GM06990 (cell line): ENCODE measurements at regions not wholly inside any gene's neighbourhood (a gene's known extent, or its start where the extent isn't known, plus 50 kb on each side); places are given as distances from the start of the nearest gene placed in this dataset.

Source experiments
- DNase-seq: peaks from one replicate; pipeline ENCODE4 v3.0.0-alpha.2; 2011; ENCODE audit not compliant: insufficient read length; ENCODE audit errors: extremely low read depth
- H3K27me3 ChIP-seq: replicated peaks from 2 replicates; pipeline ENCODE4 v1.6.0; 2011; ENCODE audit warnings: low read length; ENCODE audit not compliant: control insufficient read depth, insufficient read depth
- H3K36me3 ChIP-seq: 2 replicates; pipeline ENCODE4 v1.5.1; 2011; ENCODE audit warnings: low read length; ENCODE audit not compliant: control insufficient read depth, insufficient read depth
- H3K4me3 ChIP-seq: replicated peaks from 2 replicates; pipeline ENCODE4 v1.5.1; 2011; ENCODE audit warnings: low read depth, mild to moderate bottlenecking, control low read depth, low read length
- CTCF ChIP-seq: IDR thresholded peaks from 2 replicates; pipeline ENCODE4 v1.5.1; 2011; ENCODE audit warnings: low read length, control low read depth, mild to moderate bottlenecking, inconsistent platforms; ENCODE audit not compliant: insufficient read depth, poor library complexity, severe bottlenecking

- Histone ChIP-seq H3K27me3 (no peaks in the 10 kb centered on the region; the same call in 1 of the 2 replicates), H3K4me3 (no peak overlapping the region), H3K36me3 (no peaks in the 10 kb centered on the region)
- DNase-seq, result no peak
- no peak for TF ChIP-seq CTCF
These were observed 73.4 kb upstream of the PROX1 start for GRCh38 chr1:213914392-213914791.

GRCh38 chr1:213921311-213921710 is 66.5 kb upstream of the PROX1 start:
- DNase-seq, result no peak
- no peak for TF ChIP-seq CTCF

GRCh38 chr1:213921712-213922111 is 66.1 kb upstream of the PROX1 start:
- TF ChIP-seq CTCF, result no peak
- Histone ChIP-seq H3K27me3 (no peaks in the 10 kb centered on the region), H3K4me3 (no peak overlapping the region), H3K36me3 (no peaks in the 10 kb centered on the region)
- no peak for DNase-seq

More at GRCh38 chr1:213921311-213921710, 66.5 kb upstream of the PROX1 start:
- Histone ChIP-seq H3K36me3 (no peaks in the 10 kb centered on the region), H3K27me3 (no peaks in the 10 kb centered on the region), H3K4me3 (no peak overlapping the region)

GRCh38 chr1:213925531-213926182 is 62.1 kb upstream of the PROX1 start:
- DNase-seq, result no peak
- no peak overlapping the region for H3K4me3 ChIP-seq
- no peaks in the 10 kb centered on the region; the same call in 1 of the 2 replicates for H3K27me3 ChIP-seq
- H3K36me3 ChIP-seq, result no peaks in the 10 kb centered on the region
- no peak for TF ChIP-seq CTCF

GRCh38 chr1:213927846-213928245 is 59.9 kb upstream of the PROX1 start:
- H3K36me3 ChIP-seq, result no peaks in the 10 kb centered on the region
- no peak for TF ChIP-seq CTCF
- no peak for DNase-seq

GRCh38 chr1:213929398-213929797 is 58.4 kb upstream of the PROX1 start:
- Histone ChIP-seq H3K27me3 (no peaks in the 10 kb centered on the region; the same call in 1 of the 2 replicates), H3K36me3 (no peaks in the 10 kb centered on the region), H3K4me3 (no peak overlapping the region)
- DNase-seq, result no peak
- no peak for TF ChIP-seq CTCF

More at GRCh38 chr1:213927846-213928245, 59.9 kb upstream of the PROX1 start:
- Histone ChIP-seq H3K4me3 (no peak overlapping the region), H3K27me3 (no peaks in the 10 kb centered on the region; the same call in 1 of the 2 replicates)
